Prostate gland (tissue), 2 donors: ENCODE measurements at regions not wholly inside any gene's neighbourhood (a gene's known extent, or its start where the extent isn't known, plus 50 kb on each side); places are given as distances from the start of the nearest gene placed in this dataset.
"Not testable (repeated sequence)": the region's sequence is repeated elsewhere in the genome, so short reads cannot be mapped to it uniquely, and the experiment has no call there.

Experiments
- DNase-seq: peaks from one replicate; pipeline ENCODE4 v3.0.0-alpha.2; 2019; ENCODE audit warnings: low spot score
- H3K27ac ChIP-seq, 2 donors: fragments of 200-600 bp; sonication (generic); 2 replicates each; pipeline ENCODE4 v1.5.1; 2017 to 2019
- H3K27me3 ChIP-seq: fragments of 200-600 bp; sonication (generic); replicated peaks from 2 replicates; pipeline ENCODE4 v1.5.1; 2019; ENCODE audit not compliant: insufficient read depth
- H3K36me3 ChIP-seq, 2 donors: fragments of 200-600 bp; sonication (generic); 1 replicate in 1 of 2; 2 replicates in 1 of 2; pipeline versions ENCODE4 v1.5.1 to v1.8.1; 2017 to 2019
- H3K4me1 ChIP-seq: fragments of 200-600 bp; sonication (generic); replicated peaks from 2 replicates; pipeline ENCODE4 v1.5.1; 2019
- H3K4me3 ChIP-seq, 2 donors: fragments of 200-600 bp; sonication (generic); 2 replicates each; pipeline ENCODE4 v1.5.1; 2017 to 2019
- H3K9me3 ChIP-seq: fragments of 200-600 bp; sonication (generic); 2 replicates; pipeline ENCODE4 v1.5.1; 2017
- CTCF ChIP-seq, 4 experiments: fragments of 200-600 bp in 2 of 4; fragments of 450-650 bp in 2 of 4; sonication (generic) in 2 of 4; IDR thresholded peaks; 1 replicate in 3 of 4; 2 replicates in 1 of 4; pipeline ENCODE4 v1.5.1; 2016 to 2019; ENCODE audit warnings: antibody characterized with exemption in 4 of 4, mild to moderate bottlenecking in 2 of 4, moderate library complexity in 2 of 4
- POLR2A ChIP-seq: fragments of 450-650 bp; IDR thresholded peaks from one replicate; pipeline ENCODE4 v1.6.1; 2016; ENCODE audit warnings: antibody characterized with exemption, mild to moderate bottlenecking
- POLR2AphosphoS5 ChIP-seq: sonication (generic); formaldehyde crosslinking; IDR thresholded peaks from one replicate; pipeline ENCODE4 v1.6.1; 2017; ENCODE audit warnings: antibody characterized with exemption
- WGBS: methylation state at CpG from one replicate; pipeline ENCODE4 v1.1.5; 2018; 5-methylcytosine and 5-hydroxymethylcytosine counted together
- intact Hi-C: fragments of 100-400 bp; cut with DNase I; formaldehyde crosslinking; loops from one replicate; pipeline ENCODE4 v1.14.2; 2022

- 95% methylated on average over 3 of the region's 3 CpGs for WGBS
- Histone ChIP-seq H3K9me3 (no peaks in the 10 kb centered on the region), H3K4me3 (no peak overlapping the region)
Observed at GRCh38 chr4:104020641-104021040, 300.9 kb upstream of the TACR3 start.

GRCh38 chr4:104017213-104017612 is 297.4 kb upstream of the TACR3 start:
- TF ChIP-seq POLR2A, result no peak
- no peak for TF ChIP-seq POLR2AphosphoS5
- TF ChIP-seq CTCF (IDR thresholded peaks at IDR 0.05), result no peak
- Histone ChIP-seq H3K9me3 (no peaks in the 10 kb centered on the region), H3K4me3 (no peak overlapping the region), H3K4me1 (no peaks in the 10 kb centered on the region), H3K27ac (no peak overlapping the region), H3K36me3 (no peaks in the 10 kb centered on the region), H3K27me3 (no peaks in the 10 kb centered on the region)
- intact Hi-C loops, result no loop called here
- no peak for DNase-seq

More at GRCh38 chr4:104020641-104021040, 300.9 kb upstream of the TACR3 start:
- intact Hi-C loops, result no loop called here
- H3K36me3 ChIP-seq, result no peaks in the 10 kb centered on the region
- no peak overlapping the region for H3K27ac ChIP-seq
- no peak for TF ChIP-seq POLR2AphosphoS5
- TF ChIP-seq POLR2A, result no peak
- TF ChIP-seq CTCF (IDR thresholded peaks at IDR 0.05), result no peak
- H3K27me3 ChIP-seq, result no peaks in the 10 kb centered on the region
- no peaks in the 10 kb centered on the region for H3K4me1 ChIP-seq
- no peak for DNase-seq

GRCh38 chr4:104015680-104016079 is 295.9 kb upstream of the TACR3 start:
- H3K36me3 ChIP-seq, result no peaks in the 10 kb centered on the region
- H3K4me1 ChIP-seq, result no peaks in the 10 kb centered on the region
- no peak for DNase-seq
- H3K9me3 ChIP-seq, result no peaks in the 10 kb centered on the region
- peak in 1 of 4 experiments; percentile 5 for TF ChIP-seq CTCF (IDR thresholded peaks at IDR 0.05)
- TF ChIP-seq POLR2A, result no peak
- no peak overlapping the region for H3K4me3 ChIP-seq
- intact Hi-C loops, result no loop called here
- no peak overlapping the region for H3K27ac ChIP-seq
- 16% methylated on average over 2 of the region's 2 CpGs for WGBS
- no peaks in the 10 kb centered on the region for H3K27me3 ChIP-seq

GRCh38 chr4:104010722-104011121 is 290.9 kb upstream of the TACR3 start:
- H3K4me3 ChIP-seq, result no peak overlapping the region
- H3K4me1 ChIP-seq, result no peaks in the 10 kb centered on the region
- no peak overlapping the region for H3K27ac ChIP-seq
- TF ChIP-seq POLR2AphosphoS5, result no peak
- TF ChIP-seq POLR2A, result no peak
- TF ChIP-seq CTCF (IDR thresholded peaks at IDR 0.05), result no peak
- 67% methylated on average over 2 of the region's 2 CpGs for WGBS
- no peaks in the 10 kb centered on the region for H3K27me3 ChIP-seq
- DNase-seq, result no peak
- no peaks in the 10 kb centered on the region for H3K36me3 ChIP-seq
- no peaks in the 10 kb centered on the region for H3K9me3 ChIP-seq
- intact Hi-C loops, result no loop called here

- intact Hi-C loops, DNase-seq: not testable (repeated sequence)
- 81% methylated on average over 6 of the region's 6 CpGs for WGBS
Observed at GRCh38 chr4:104002318-104002717, 282.5 kb upstream of the TACR3 start.

More at GRCh38 chr4:104002318-104002717, 282.5 kb upstream of the TACR3 start:
- H3K36me3 ChIP-seq, H3K9me3 ChIP-seq, H3K4me3 ChIP-seq, H3K27me3 ChIP-seq, H3K4me1 ChIP-seq, H3K27ac ChIP-seq: not testable (repeated sequence)
